ENCODE measurements at regions not wholly inside any gene's neighbourhood (a gene's known extent, or its start where the extent isn't known, plus 50 kb on each side); places are given as distances from the start of the nearest gene placed in this dataset.

- no peak for TF ChIP-seq CTCF (IDR thresholded peaks at IDR 0.05; ENCODE audit: low read depth, low read length)
- no peak for TF ChIP-seq MYC (IDR thresholded peaks at IDR 0.05; ENCODE audit: low read depth, low read length)
- no peak for TF ChIP-seq POLR2A (IDR thresholded peaks at IDR 0.05; ENCODE audit: extremely low read depth, insufficient read length)
These were observed 126.7 kb downstream of the TLR5 start for GRCh38 chr1:223016381-223016780.

Measured in NB4 (cell line).